ENCODE measurements at regions not wholly inside any gene's neighbourhood (a gene's known extent, or its start where the extent isn't known, plus 50 kb on each side); places are given as distances from the start of the nearest gene placed in this dataset.
"Not testable (repeated sequence)": the region's sequence is repeated elsewhere in the genome, so short reads cannot be mapped to it uniquely, and the experiment has no call there.

DNA sequence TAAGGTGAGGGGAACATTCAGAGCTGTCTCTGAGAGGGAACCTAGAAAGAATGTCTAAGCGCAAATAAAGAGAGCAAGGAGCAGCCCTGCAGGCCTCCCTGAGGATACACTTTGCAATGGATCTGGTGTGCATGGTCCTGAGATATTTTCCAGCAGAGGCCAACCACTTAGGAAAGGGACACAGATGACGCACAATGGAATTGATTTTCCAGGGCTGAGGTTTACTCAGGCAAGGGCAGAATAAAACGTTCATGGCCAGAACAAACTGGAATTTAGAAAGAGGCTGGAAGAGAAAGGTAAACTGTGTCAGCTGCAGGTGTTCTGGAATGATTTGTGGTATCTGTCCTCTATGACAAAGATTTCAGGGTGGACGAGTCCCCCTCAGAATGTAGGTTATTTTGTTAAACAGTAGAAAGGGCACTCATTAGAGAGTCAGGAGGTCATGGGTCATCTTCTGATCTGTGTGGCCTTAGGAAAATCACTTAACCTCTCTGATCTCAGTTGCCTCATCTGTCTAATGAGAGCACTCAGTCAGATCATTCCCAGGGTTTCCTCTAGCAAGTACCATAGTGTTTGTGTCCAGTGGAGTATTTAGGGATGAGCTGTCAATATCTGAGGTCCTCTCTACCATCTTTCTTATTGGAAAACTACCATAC, 61.8 kb upstream of the PGBD5 start:
- no peak for DNase-seq (ENCODE audit: low spot score)

GRCh38 chr1:230476622-230477003, 50.5 kb upstream of the PGBD5 start:
- DNase-seq (ENCODE audit: low spot score) = no peak

DNA sequence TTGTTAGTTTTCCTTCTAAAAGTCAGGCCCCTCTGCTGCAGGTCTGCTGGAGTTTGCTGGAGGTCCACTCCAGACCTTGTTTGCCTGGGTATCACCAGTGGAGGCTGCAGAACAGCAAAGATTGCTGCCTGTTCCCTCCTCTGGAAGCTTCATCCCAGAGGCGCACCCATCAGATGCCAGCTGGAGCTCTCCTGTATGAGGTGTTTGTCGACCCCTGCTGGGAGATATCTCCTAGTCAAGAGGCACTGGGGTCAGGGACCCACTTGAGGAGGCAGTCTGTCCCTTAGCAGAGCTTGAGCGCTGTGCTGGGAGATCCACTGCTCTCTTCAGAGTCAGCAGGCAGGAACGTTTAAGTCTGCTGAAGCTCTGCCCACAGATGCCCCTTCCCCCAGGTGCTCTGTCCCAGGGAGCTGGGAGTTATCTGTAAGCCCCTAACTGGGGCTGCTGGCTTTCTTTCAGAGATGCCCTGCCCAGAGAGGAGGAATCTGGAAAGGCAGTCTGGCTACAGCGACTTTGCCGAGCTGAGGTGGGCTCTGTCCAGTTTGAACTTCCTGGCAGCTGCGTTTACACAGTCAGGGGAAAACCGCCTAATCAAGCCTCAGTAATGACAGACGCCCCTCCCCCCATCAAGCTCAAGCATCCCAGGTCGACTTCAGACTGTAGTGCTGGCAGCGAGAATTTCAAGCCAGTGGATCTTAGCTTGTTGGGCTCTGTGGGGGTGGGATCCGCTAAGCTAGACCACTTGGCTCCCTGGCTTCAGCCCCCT, 49.9 kb upstream of the PGBD5 start:
- not testable (repeated sequence) for DNase-seq (ENCODE audit: low spot score)
